A549 (cell line): ENCODE measurements at regions not wholly inside any gene's neighbourhood (a gene's known extent, or its start where the extent isn't known, plus 50 kb on each side); places are given as distances from the start of the nearest gene placed in this dataset.

ENCODE experiments used
- POLR2A ChIP-seq: IDR thresholded peaks from 2 replicates; pipeline ENCODE4 v1.6.1; 2012; ENCODE audit warnings: mild to moderate bottlenecking, low read length
- TF ChIP-seq, protein P1 (sequence below): fragments of >200 bp; sonication (Bioruptor Twin); formaldehyde crosslinking; IDR thresholded peaks from 3 replicates; pipeline ENCODE4 v1.5.1; 2016

DNA sequence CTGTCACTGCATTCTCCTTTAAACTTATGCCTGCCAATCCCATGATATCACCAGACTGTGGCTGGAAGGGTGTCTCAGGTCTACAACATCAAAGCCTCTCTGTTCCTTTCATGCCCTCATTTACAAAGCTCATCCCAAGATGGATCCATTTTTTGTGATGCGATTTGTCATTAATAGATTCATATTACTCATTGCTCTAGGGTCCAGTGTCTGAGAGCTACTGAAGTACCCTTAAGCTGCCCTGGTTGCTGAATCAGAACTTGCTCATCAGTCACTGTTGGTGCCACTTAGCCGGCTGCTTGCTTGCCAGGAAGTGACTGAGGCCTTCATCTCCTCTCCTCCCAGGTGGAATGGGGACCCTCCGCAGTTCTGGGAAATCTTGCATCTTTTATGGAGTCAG, 395.5 kb upstream of the BOD1L1 start:
- TF ChIP-seq, protein P1, sequence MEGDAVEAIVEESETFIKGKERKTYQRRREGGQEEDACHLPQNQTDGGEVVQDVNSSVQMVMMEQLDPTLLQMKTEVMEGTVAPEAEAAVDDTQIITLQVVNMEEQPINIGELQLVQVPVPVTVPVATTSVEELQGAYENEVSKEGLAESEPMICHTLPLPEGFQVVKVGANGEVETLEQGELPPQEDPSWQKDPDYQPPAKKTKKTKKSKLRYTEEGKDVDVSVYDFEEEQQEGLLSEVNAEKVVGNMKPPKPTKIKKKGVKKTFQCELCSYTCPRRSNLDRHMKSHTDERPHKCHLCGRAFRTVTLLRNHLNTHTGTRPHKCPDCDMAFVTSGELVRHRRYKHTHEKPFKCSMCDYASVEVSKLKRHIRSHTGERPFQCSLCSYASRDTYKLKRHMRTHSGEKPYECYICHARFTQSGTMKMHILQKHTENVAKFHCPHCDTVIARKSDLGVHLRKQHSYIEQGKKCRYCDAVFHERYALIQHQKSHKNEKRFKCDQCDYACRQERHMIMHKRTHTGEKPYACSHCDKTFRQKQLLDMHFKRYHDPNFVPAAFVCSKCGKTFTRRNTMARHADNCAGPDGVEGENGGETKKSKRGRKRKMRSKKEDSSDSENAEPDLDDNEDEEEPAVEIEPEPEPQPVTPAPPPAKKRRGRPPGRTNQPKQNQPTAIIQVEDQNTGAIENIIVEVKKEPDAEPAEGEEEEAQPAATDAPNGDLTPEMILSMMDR: no peak
- no peak for TF ChIP-seq POLR2A
